IMR-90 (cell line): ENCODE measurements at regions not wholly inside any gene's neighbourhood (a gene's known extent, or its start where the extent isn't known, plus 50 kb on each side); places are given as distances from the start of the nearest gene placed in this dataset.

Experiments
- ATAC-seq: fragments of 200-7000 bp; cut with Tn5 transposase; 2 replicates; pipeline ENCODE4 v1.9.1; 2020; ENCODE audit warnings: low read depth, mild to moderate bottlenecking, moderate library complexity
- BruUV-seq: library from RNA; stranded (reverse); fragments of 400-500 nt; replicated peaks from 2 replicates; lab custom pipeline; 2021; lab: Mats Ljungman, UMichigan
- CTCF ChIA-PET: fragments of 300-600 bp; formaldehyde crosslinking; extraction: SDS; loops from one replicate; lab custom pipeline; 2021; ENCODE audit warnings: antibody characterized with exemption; lab: Yijun Ruan, JAX
- POLR2A ChIA-PET: fragments of 300-600 bp; sonication (Branson Sonifier 250); formaldehyde crosslinking; loops from one replicate; lab custom pipeline; 2022; ENCODE audit warnings: antibody characterized with exemption; ENCODE audit not compliant: unreplicated experiment; lab: Charles Lee
- DNase-seq: peaks from one replicate; pipeline ENCODE4 v3.0.0; 2013
- H2AFZ ChIP-seq: replicated peaks from 2 replicates; pipeline ENCODE3; 2013; ENCODE audit warnings: low read length, mild to moderate bottlenecking; ENCODE audit not compliant: poor library complexity
- H2AK5ac ChIP-seq: 2 replicates; pipeline ENCODE4 v1.6.1; 2013; ENCODE audit warnings: low read depth, low read length, inconsistent platforms
- H2AK9ac ChIP-seq: replicated peaks from 2 replicates; pipeline ENCODE3; 2013; ENCODE audit warnings: mild to moderate bottlenecking, low read depth, low read length, moderate library complexity; ENCODE audit not compliant: poor library complexity
- H2BK120ac ChIP-seq: 2 replicates; pipeline ENCODE4 v1.6.1; 2013; ENCODE audit warnings: low read depth, low read length, inconsistent platforms
- H2BK15ac ChIP-seq: 3 replicates; pipeline ENCODE4 v1.6.1; 2013; ENCODE audit warnings: low read depth, low read length, inconsistent platforms
- H2BK20ac ChIP-seq: 2 replicates; pipeline ENCODE4 v1.6.1; 2013; ENCODE audit warnings: low read depth, mild to moderate bottlenecking, inconsistent platforms, low read length, moderate library complexity
- H2BK5ac ChIP-seq: 2 replicates; pipeline ENCODE4 v1.6.1; 2013; ENCODE audit warnings: mild to moderate bottlenecking, low read depth, low read length, inconsistent platforms; ENCODE audit not compliant: poor library complexity, severe bottlenecking
- H3K14ac ChIP-seq: replicated peaks from 2 replicates; pipeline ENCODE4 v1.6.1; 2013; ENCODE audit warnings: low read depth, low read length, inconsistent platforms
- H3K18ac ChIP-seq: 2 replicates; pipeline ENCODE4 v1.6.1; 2013; ENCODE audit warnings: low read depth, low read length, control low read depth
- H3K23ac ChIP-seq: 2 replicates; pipeline ENCODE4 v1.6.1; 2013; ENCODE audit warnings: low read depth, low read length, inconsistent platforms
- H3K27ac ChIP-seq: 2 replicates; pipeline ENCODE4 v1.5.1; 2013; ENCODE audit warnings: mild to moderate bottlenecking, control low read depth, low read length; ENCODE audit not compliant: insufficient read depth
- H3K27me3 ChIP-seq: 2 replicates; pipeline ENCODE4 v1.6.1; 2013; ENCODE audit warnings: low read length; ENCODE audit not compliant: control insufficient read depth, insufficient read depth
- H3K36me3 ChIP-seq: 2 replicates; pipeline ENCODE4 v1.6.1; 2013; ENCODE audit warnings: low read length, mixed read lengths; ENCODE audit not compliant: control insufficient read depth, insufficient read depth
- H3K4ac ChIP-seq: 2 replicates; pipeline ENCODE4 v1.6.1; 2013; ENCODE audit warnings: low read depth, low read length, inconsistent platforms
- H3K4me1 ChIP-seq: 2 replicates; pipeline ENCODE4 v1.6.1; 2013; ENCODE audit warnings: low read length, mixed read lengths; ENCODE audit not compliant: control insufficient read depth, insufficient read depth
- H3K4me2 ChIP-seq: 2 replicates; pipeline ENCODE4 v1.6.1; 2013; ENCODE audit warnings: low read depth, mild to moderate bottlenecking, control low read depth, low read length, moderate library complexity
- H3K4me3 ChIP-seq: 2 replicates; pipeline ENCODE4 v1.5.1; 2013; ENCODE audit warnings: low read depth, mild to moderate bottlenecking, control low read depth, low read length, moderate library complexity; ENCODE audit not compliant: insufficient read depth
- H3K56ac ChIP-seq: 2 replicates; pipeline ENCODE4 v1.6.1; 2013; ENCODE audit warnings: low read length, inconsistent platforms; ENCODE audit not compliant: insufficient read depth; ENCODE audit errors: extremely low read depth
- H3K79me1 ChIP-seq, 2 experiments: 2 replicates each; pipeline ENCODE4 v1.6.1; 2013; ENCODE audit warnings: low read length in 2 of 2, inconsistent platforms in 1 of 2, low read depth in 1 of 2
- H3K9ac ChIP-seq: 2 replicates; pipeline ENCODE4 v1.6.1; 2013; ENCODE audit warnings: low read depth, low read length, control low read depth
- H3K9me1 ChIP-seq: 2 replicates; pipeline ENCODE4 v1.6.1; 2013; ENCODE audit warnings: low read length, inconsistent platforms; ENCODE audit not compliant: insufficient read depth
- H3K9me3 ChIP-seq: 2 replicates; pipeline ENCODE4 v1.6.1; 2013; ENCODE audit warnings: low read length; ENCODE audit not compliant: control insufficient read depth, insufficient read depth
- H4K20me1 ChIP-seq: 2 replicates; pipeline ENCODE4 v1.6.1; 2013; ENCODE audit warnings: low read length, inconsistent platforms; ENCODE audit not compliant: insufficient read depth
- H4K5ac ChIP-seq: 2 replicates; pipeline ENCODE4 v1.6.1; 2013; ENCODE audit warnings: mild to moderate bottlenecking, low read depth, low read length, control low read depth
- H4K8ac ChIP-seq, 2 experiments: 2 replicates each; pipeline ENCODE4 v1.6.1; 2013; ENCODE audit warnings: low read depth in 2 of 2, low read length in 2 of 2, control low read depth in 1 of 2, inconsistent platforms in 1 of 2
- H4K91ac ChIP-seq: 2 replicates; pipeline ENCODE4 v1.6.1; 2013; ENCODE audit warnings: low read depth, low read length, inconsistent platforms; ENCODE audit not compliant: insufficient read depth
- ELK1 ChIP-seq: fragments of 150-350 bp; IDR thresholded peaks from 2 replicates; pipeline ENCODE4 v1.6.1; 2016; ENCODE audit warnings: low read depth, mild to moderate bottlenecking, low read length, moderate library complexity, borderline replicate concordance
- MAFK ChIP-seq: IDR thresholded peaks from 2 replicates; pipeline ENCODE4 v1.6.1; 2012; ENCODE audit warnings: low read depth, low read length, improper control_type of control experiment
- MAZ ChIP-seq: IDR thresholded peaks from 2 replicates; pipeline ENCODE4 v1.6.1; 2012; ENCODE audit warnings: low read depth, mild to moderate bottlenecking, low read length, improper control_type of control experiment, moderate library complexity, borderline replicate concordance
- RFX5 ChIP-seq: IDR thresholded peaks from 2 replicates; pipeline ENCODE4 v1.8.0; 2012; ENCODE audit warnings: low read depth, mild to moderate bottlenecking, low read length, moderate library complexity
- WGBS, 2 experiments: methylation state at CpG; one replicate each; pipeline versions ENCODE4 v1.1.5 to v1.1.7; 2013; ENCODE audit warnings: missing lambda C conversion rate in 2 of 2; ENCODE audit not compliant: insufficient read length in 1 of 2; ENCODE audit errors: extremely low coverage in 2 of 2; 5-methylcytosine and 5-hydroxymethylcytosine counted together
- dilution Hi-C: fragments of 300-500 bp; cut with HindIII; formaldehyde crosslinking; loops from one replicate; pipeline ENCODE4 v1.14.3; 2018; ENCODE audit warnings: low sequenced_read_pairs; ENCODE audit not compliant: unreplicated experiment
- in situ Hi-C: fragments of 300-500 bp; cut with MboI; formaldehyde crosslinking; loops from 3 replicates; pipeline ENCODE4 v1.14.3; 2019; ENCODE audit warnings: low sequenced_read_pairs, inconsistent platforms, mixed read lengths
- intact Hi-C: fragments of 100-400 bp; cut with micrococcal nuclease; formaldehyde crosslinking; loops from 2 replicates; pipeline ENCODE4 v1.10.0; 2022

GRCh38 chr13:39200249-39200910, 162.1 kb downstream of the NHLRC3 start:
- H2BK120ac ChIP-seq, result no peak overlapping the region
- H2AFZ ChIP-seq, result no peak overlapping the region
- no peak overlapping the region for H3K4ac ChIP-seq
- dilution Hi-C loops, result no loop called here
- H2AK5ac ChIP-seq, result no peak overlapping the region
- H3K27me3 ChIP-seq, result no peaks in the 10 kb centered on the region
- H3K18ac ChIP-seq, result no peak overlapping the region
- H3K23ac ChIP-seq, result no peak overlapping the region
- no peak overlapping the region for H3K4me2 ChIP-seq
- CTCF ChIA-PET, result no interaction called here
- no peak overlapping the region for H2BK20ac ChIP-seq
- no peak overlapping the region for H3K4me3 ChIP-seq
- no peak for DNase-seq
- no peaks in the 10 kb centered on the region for H3K9me3 ChIP-seq
- no peaks in the 10 kb centered on the region for H3K4me1 ChIP-seq
- no peak overlapping the region for H4K5ac ChIP-seq
- in situ Hi-C loops, result no loop called here
- no peak overlapping the region for H2AK9ac ChIP-seq
- POLR2A ChIA-PET, result no interaction called here
- intact Hi-C loops, result no loop called here
- H3K36me3 ChIP-seq, result no peaks in the 10 kb centered on the region
- no peak overlapping the region for H3K14ac ChIP-seq
- H3K56ac ChIP-seq, result no peak overlapping the region
- WGBS, 2 experiments, result no CpG with 5 or more reads among the region's 4 CpGs
- no peak for TF ChIP-seq RFX5
- TF ChIP-seq MAZ, result no peak
- no peak for TF ChIP-seq ELK1
- TF ChIP-seq MAFK, result no peak
- no peaks in the 10 kb centered on the region for H3K79me1 ChIP-seq
- BruUV-seq, result no TSS peak
- H4K91ac ChIP-seq, result no peak overlapping the region
- no peak overlapping the region for H3K9ac ChIP-seq
- ATAC-seq, result no peak
- H2BK15ac ChIP-seq, result no peak overlapping the region
- no peaks in the 10 kb centered on the region for H4K20me1 ChIP-seq
- no peak overlapping the region for H4K8ac ChIP-seq
- H3K9me1 ChIP-seq, result no peaks in the 10 kb centered on the region
- no peak overlapping the region for H3K27ac ChIP-seq
- H2BK5ac ChIP-seq, result no peak overlapping the region
